PC-3 (cell line): ENCODE measurements at regions not wholly inside any gene's neighbourhood (a gene's known extent, or its start where the extent isn't known, plus 50 kb on each side); places are given as distances from the start of the nearest gene placed in this dataset.

Experiments used
- ATAC-seq: fragments of 200-7000 bp; cut with Tn5 transposase; 2 replicates; pipeline ENCODE4 v1.9.1; 2020; ENCODE audit warnings: mild to moderate bottlenecking, moderate library complexity
- BruUV-seq: library from RNA; stranded (reverse); fragments of 400-500 nt; replicated peaks from 2 replicates; lab custom pipeline; 2021; lab: Mats Ljungman, UMichigan
- CTCF ChIA-PET: fragments of 300-600 bp; sonication (Branson Sonifier 250); formaldehyde crosslinking; loops from one replicate; lab custom pipeline; 2022; ENCODE audit warnings: antibody characterized with exemption; lab: Charles Lee
- POLR2A ChIA-PET: fragments of 300-600 bp; sonication (Branson Sonifier 250); formaldehyde crosslinking; loops from one replicate; lab custom pipeline; 2022; ENCODE audit warnings: antibody characterized with exemption; ENCODE audit not compliant: unreplicated experiment; lab: Charles Lee
- DNase-seq: peaks from one replicate; pipeline ENCODE4 v3.0.0-alpha.2; 2015
- H2AFZ ChIP-seq: fragments of 300-600 bp; sonication (generic); 2 replicates; pipeline ENCODE4 v1.6.0; 2016; ENCODE audit warnings: antibody characterized with exemption, low read length
- H3F3A ChIP-seq: fragments of 300-600 bp; sonication (generic); one replicate; pipeline ENCODE4 v1.6.0; 2017; ENCODE audit warnings: antibody characterized with exemption, low read length, control low read depth, mild to moderate bottlenecking; ENCODE audit not compliant: unreplicated experiment
- H3K27ac ChIP-seq: fragments of 300-600 bp; sonication (generic); 2 replicates; pipeline ENCODE4 v1.5.1; 2016; ENCODE audit warnings: mild to moderate bottlenecking, low read length
- H3K27me3 ChIP-seq: fragments of 300-600 bp; sonication (generic); 2 replicates; pipeline ENCODE4 v1.6.1; 2016; ENCODE audit warnings: low read length, mixed read lengths
- H3K36me3 ChIP-seq: fragments of 300-600 bp; sonication (generic); 2 replicates; pipeline ENCODE4 v1.6.1; 2016; ENCODE audit warnings: low read depth, mixed run types, low read length, mixed read lengths
- H3K4me1 ChIP-seq: fragments of 300-600 bp; sonication (generic); 2 replicates; pipeline ENCODE4 v1.5.1; 2016; ENCODE audit warnings: low read length; ENCODE audit not compliant: insufficient read depth
- H3K4me2 ChIP-seq: fragments of 300-600 bp; sonication (generic); 2 replicates; pipeline ENCODE4 v1.6.0; 2016; ENCODE audit warnings: low read length
- H3K4me3 ChIP-seq: fragments of 300-600 bp; sonication (generic); 2 replicates; pipeline ENCODE4 v1.5.1; 2016; ENCODE audit warnings: mild to moderate bottlenecking, low read length, mixed read lengths
- H3K79me2 ChIP-seq: fragments of 300-600 bp; sonication (generic); 2 replicates; pipeline ENCODE4 v1.6.1; 2017; ENCODE audit warnings: low read length, mixed read lengths
- H3K9ac ChIP-seq: fragments of 300-600 bp; sonication (generic); 2 replicates; pipeline ENCODE4 v1.6.0; 2016; ENCODE audit warnings: mild to moderate bottlenecking, low read length
- H3K9me2 ChIP-seq: fragments of 300-600 bp; sonication (generic); replicated peaks from 2 replicates; pipeline ENCODE4 v1.6.1; 2016; ENCODE audit warnings: mixed run types, low read length, mixed read lengths
- H3K9me3 ChIP-seq: fragments of 300-600 bp; sonication (generic); 2 replicates; pipeline ENCODE4 v1.6.1; 2016; ENCODE audit warnings: low read length, mixed read lengths
- H4K20me1 ChIP-seq: fragments of 300-600 bp; sonication (generic); 2 replicates; pipeline ENCODE4 v1.6.1; 2016; ENCODE audit warnings: low read length, mixed read lengths
- CTCF ChIP-seq: fragments of 300-600 bp; sonication (generic); conservative IDR thresholded peaks from 2 replicates; pipeline ENCODE4 v1.5.1; 2017; ENCODE audit warnings: antibody characterized with exemption, low read depth, mild to moderate bottlenecking, low read length
- EZH2 ChIP-seq: fragments of 300-600 bp; sonication (generic); IDR thresholded peaks from one replicate; pipeline ENCODE4 v1.6.1; 2017; ENCODE audit warnings: antibody characterized with exemption, mild to moderate bottlenecking, low read length; ENCODE audit not compliant: unreplicated experiment
- EZH2phosphoT487 ChIP-seq: fragments of 300-600 bp; sonication (generic); IDR thresholded peaks from 2 replicates; pipeline ENCODE4 v1.6.1; 2018; ENCODE audit warnings: mild to moderate bottlenecking, antibody characterized with exemption, low read length, borderline replicate concordance
- intact Hi-C: fragments of 100-400 bp; cut with micrococcal nuclease; formaldehyde crosslinking; loops from 2 replicates; pipeline ENCODE4 v1.9.0; 2023

- ChIA-PET CTCF (no interaction called here), POLR2A (no interaction called here)
- H3K79me2 ChIP-seq, result no peaks in the 10 kb centered on the region
- intact Hi-C loops, result no loop called here
- H3F3A ChIP-seq, result no peaks in the 10 kb centered on the region
- no peak overlapping the region for H3K4me2 ChIP-seq
- H3K27me3 ChIP-seq, result no peaks in the 10 kb centered on the region
- H3K36me3 ChIP-seq, result no peaks in the 10 kb centered on the region
- no peak overlapping the region for H3K27ac ChIP-seq
- H3K9me3 ChIP-seq, result no peaks in the 10 kb centered on the region
- no peaks in the 10 kb centered on the region for H3K9me2 ChIP-seq
- no peak overlapping the region for H2AFZ ChIP-seq
- ATAC-seq (no peak), DNase-seq (no peak)
- no peaks in the 10 kb centered on the region for H4K20me1 ChIP-seq
- H3K4me1 ChIP-seq, result no peaks in the 10 kb centered on the region
- no TSS peak for BruUV-seq
- H3K9ac ChIP-seq, result no peak overlapping the region
- no peak overlapping the region for H3K4me3 ChIP-seq
- TF ChIP-seq EZH2 (no peak), CTCF (no peak), EZH2phosphoT487 (no peak)
Measured at GRCh38 chr16:48001324-48001895, 154.4 kb downstream of the ABCC12 start.

GRCh38 chr16:48000622-48001021 lies 155.2 kb downstream of the ABCC12 start:
- DNase-seq, result no peak
- ATAC-seq, result no peak
- ChIA-PET CTCF (no interaction called here), POLR2A (no interaction called here)
- no peak overlapping the region for H2AFZ ChIP-seq
- no peak for TF ChIP-seq EZH2
- no peak for TF ChIP-seq EZH2phosphoT487
- TF ChIP-seq CTCF, result no peak
- H3K79me2 ChIP-seq, result no peaks in the 10 kb centered on the region
- no TSS peak for BruUV-seq
- H3K4me2 ChIP-seq, result no peak overlapping the region
- H3K36me3 ChIP-seq, result no peaks in the 10 kb centered on the region
- no peaks in the 10 kb centered on the region for H4K20me1 ChIP-seq
- H3K27me3 ChIP-seq, result no peaks in the 10 kb centered on the region
- no peak overlapping the region for H3K9ac ChIP-seq
- no peak overlapping the region for H3K27ac ChIP-seq
- H3K4me3 ChIP-seq, result no peak overlapping the region
- H3F3A ChIP-seq, result no peaks in the 10 kb centered on the region
- intact Hi-C loops, result no loop called here
- no peaks in the 10 kb centered on the region for H3K4me1 ChIP-seq
- H3K9me3 ChIP-seq, result no peaks in the 10 kb centered on the region
- H3K9me2 ChIP-seq, result no peaks in the 10 kb centered on the region

- no TSS peak for BruUV-seq
- intact Hi-C loops, result no loop called here
- H3K9me2 ChIP-seq, result no peaks in the 10 kb centered on the region
- H3K4me1 ChIP-seq, result no peaks in the 10 kb centered on the region
- H3K9ac ChIP-seq, result no peak overlapping the region
- CTCF ChIA-PET, result no interaction called here
- DNase-seq (no peak), ATAC-seq (no peak)
- TF ChIP-seq EZH2 (no peak), CTCF (no peak), EZH2phosphoT487 (no peak)
- no peaks in the 10 kb centered on the region for H3K79me2 ChIP-seq
- no peaks in the 10 kb centered on the region for H3K27me3 ChIP-seq
- no peaks in the 10 kb centered on the region for H3K36me3 ChIP-seq
- no peaks in the 10 kb centered on the region for H4K20me1 ChIP-seq
- H3K4me2 ChIP-seq, result no peak overlapping the region
- no peaks in the 10 kb centered on the region for H3K9me3 ChIP-seq
- H3F3A ChIP-seq, result no peaks in the 10 kb centered on the region
- H2AFZ ChIP-seq, result no peak overlapping the region
- POLR2A ChIA-PET, result no interaction called here
- H3K4me3 ChIP-seq, result no peak overlapping the region
- H3K27ac ChIP-seq, result no peak overlapping the region
Measured at GRCh38 chr16:47999595-47999994, 156.2 kb downstream of the ABCC12 start.
